Fibroblast of skin of right biceps (primary cell): ENCODE measurements at regions not wholly inside any gene's neighbourhood (a gene's known extent, or its start where the extent isn't known, plus 50 kb on each side); places are given as distances from the start of the nearest gene placed in this dataset.
"Not testable (repeated sequence)": the region's sequence is repeated elsewhere in the genome, so short reads cannot be mapped to it uniquely, and the experiment has no call there.

Source experiments
- DNase-seq: peaks from one replicate; pipeline ENCODE4 v3.0.0-alpha.2; 2013

DNA sequence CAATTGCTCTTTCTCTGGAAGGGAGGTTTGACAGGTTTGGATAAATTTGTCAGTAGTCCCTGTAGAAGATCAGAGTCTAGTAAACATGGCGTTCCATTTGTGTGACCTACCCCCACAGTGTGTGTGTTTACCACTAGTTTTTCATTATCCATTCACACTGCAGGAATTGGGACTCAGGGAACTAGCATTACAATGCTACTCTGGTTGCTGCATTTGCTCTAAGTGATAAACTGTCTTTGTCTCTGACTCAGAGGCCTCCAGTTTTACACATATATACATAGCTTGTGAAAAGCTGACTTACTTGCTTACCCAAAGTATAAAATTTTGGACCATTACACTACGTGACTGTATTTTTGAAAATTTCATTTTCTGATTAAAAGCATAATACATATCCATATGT, 1604.0 kb downstream of the REEP3 start:
- no peak for DNase-seq

GRCh38 chr10:65126288-65126687, 1605.1 kb downstream of the REEP3 start:
- DNase-seq = no peak

- DNase-seq = no peak
Observed at GRCh38 chr10:65128277-65128676, 1607.1 kb downstream of the REEP3 start.

DNA sequence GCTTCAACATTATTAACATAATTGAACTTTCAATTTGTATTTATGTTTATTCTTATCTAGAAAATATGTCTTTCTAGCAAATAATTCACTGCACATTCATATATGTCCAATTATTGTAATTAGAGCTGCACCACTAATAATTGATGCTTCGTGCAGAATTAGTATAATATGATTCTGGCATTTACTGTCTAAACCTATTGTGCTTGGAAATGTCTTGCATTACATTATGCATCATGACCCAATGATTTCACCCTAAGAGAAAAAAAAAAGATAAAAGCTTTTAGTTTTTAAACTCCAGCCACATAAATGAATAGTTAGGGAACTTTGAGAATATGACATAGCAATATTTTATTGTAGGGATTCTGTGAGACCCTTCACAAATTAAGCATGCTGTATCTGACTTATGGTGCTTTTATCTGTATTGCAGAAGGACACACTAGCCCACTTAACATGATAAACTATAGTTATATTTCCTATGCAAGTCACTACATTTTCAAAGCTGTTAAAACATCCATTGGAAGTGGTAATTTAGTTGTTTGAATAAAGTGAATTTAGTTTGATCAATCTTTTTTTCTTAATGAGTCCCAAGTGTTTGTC, 1609.1 kb downstream of the REEP3 start:
- no peak for DNase-seq

DNA sequence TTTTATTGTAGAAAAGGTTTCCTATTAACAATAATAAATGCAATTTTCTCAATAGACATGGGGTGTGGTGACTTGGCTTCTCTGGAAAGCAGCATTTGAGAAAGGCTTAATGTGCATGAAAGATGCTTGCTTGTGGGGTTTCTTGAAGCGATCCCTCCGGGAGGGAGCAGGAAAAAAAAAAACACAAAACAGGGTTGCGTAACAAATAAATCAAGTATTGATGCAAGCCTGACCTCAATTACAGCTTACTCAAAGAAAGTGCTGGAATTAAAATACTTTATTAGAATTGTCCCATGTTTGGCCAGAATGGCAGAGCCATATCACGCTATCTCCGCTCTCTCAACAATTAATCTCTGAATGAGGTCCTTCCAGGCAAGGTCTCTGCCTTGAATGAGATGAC, 1612.5 kb downstream of the REEP3 start:
- DNase-seq = no peak

DNA sequence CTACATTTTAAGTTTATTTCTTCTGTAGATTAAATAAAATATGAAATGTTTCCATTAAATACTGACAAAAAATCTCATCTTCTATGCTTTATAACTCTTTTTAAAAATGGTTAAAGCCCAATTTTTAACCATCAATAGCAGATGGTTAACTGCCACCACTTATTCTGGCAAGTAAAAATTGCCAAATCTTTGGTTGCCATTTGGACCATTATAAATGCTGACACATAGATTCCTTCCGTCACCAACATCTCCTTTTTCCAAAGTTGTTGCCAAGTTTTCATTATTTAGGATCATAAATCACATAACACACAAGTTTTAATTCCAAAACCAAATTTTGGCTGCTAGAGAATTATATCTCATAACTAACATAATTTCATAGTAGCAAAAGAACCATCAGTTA, 1614.3 kb downstream of the REEP3 start:
- DNase-seq = no peak

DNA sequence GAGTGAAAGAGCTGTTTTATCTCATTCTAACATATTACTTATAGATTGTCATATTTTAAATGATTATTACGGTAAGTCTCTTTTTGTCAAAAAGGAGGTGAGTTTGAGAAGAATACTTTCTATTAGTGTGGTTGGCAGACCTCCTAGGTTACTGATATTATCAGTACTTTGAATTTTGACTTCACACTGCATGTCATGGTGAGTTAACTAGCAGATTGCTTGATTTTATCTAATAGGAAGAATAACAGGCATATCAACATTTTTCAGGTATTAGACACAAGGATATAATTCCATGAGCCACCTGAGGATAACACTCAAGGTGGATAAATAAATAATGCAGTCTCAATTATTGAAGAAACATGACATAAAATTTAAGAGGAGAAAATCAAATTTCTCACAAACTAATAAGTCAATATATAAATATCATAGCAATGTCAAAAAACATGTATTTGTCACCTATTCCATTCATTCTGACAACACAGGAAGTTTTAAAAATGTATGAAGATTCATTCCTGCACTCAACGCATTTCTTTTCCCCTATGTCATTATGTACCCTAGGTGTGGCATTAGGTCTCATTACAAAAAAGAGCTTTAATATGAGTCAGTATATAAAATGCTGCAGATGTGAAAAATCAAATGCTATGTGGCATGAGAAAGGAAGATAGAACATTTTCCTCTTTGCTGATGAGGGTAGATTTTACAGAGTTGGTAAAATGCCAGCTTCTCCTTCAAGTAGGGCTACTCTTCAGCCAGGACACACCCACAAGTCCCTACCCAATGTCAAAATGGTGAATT, 1621.6 kb downstream of the REEP3 start:
- DNase-seq = no peak

DNA sequence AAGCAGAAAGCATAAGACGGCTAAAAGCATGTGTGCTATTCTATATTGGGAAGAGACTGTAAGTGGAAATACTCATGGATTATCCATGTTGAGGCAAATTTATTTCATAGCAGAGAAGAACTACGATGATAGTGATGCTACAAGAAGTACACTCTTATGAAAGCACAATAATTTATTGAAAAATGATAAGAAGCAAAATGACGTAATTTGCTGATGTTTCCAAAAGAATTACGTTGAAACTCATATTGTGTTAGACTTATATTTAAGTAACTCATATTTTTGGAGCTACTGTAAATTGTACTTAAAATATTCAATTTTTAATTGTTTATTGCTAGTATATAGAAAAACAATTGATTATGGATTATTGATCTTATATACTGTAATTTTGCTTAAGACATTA, 1622.5 kb downstream of the REEP3 start:
- no peak for DNase-seq

GRCh38 chr10:65149878-65150277, 1628.7 kb downstream of the REEP3 start:
- no peak for DNase-seq

DNA sequence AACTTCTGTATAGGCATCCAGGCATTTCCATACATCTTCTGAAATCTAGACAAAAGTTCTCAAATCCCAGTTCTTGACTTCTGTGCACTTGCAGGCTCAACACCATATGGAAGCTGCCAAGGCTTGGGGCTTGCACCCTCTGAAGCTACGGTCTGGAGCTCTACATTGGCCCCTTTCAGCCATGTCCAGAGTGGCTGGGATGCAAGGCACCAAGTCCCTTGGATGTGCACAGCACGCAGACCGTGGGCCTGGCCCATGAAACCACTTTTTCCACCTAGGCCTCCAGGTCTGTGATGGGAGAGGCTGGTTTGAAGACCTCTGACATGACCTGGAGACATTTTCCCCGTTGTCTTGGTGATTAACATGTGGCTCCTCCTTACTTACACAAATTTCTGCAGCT, 1645.1 kb downstream of the REEP3 start:
- no peak for DNase-seq

DNA sequence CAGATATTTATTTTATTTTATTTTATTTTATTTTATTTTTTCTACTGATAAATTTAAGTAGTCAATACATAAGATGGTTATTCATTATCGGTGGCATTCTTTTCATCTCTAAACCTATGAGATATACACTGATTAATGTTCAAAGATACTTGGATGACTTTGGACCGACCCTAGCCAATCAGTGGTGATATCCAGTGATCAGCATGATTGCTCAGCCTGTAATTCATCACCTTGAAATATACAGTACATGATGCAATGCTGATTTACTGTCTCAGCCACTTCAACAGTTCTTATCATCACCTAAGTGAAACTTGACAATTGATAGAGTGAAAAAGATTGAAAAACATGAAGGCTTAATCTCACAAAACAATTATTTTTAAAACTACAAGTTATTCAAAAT, 1651.0 kb downstream of the REEP3 start:
- no peak for DNase-seq

DNA sequence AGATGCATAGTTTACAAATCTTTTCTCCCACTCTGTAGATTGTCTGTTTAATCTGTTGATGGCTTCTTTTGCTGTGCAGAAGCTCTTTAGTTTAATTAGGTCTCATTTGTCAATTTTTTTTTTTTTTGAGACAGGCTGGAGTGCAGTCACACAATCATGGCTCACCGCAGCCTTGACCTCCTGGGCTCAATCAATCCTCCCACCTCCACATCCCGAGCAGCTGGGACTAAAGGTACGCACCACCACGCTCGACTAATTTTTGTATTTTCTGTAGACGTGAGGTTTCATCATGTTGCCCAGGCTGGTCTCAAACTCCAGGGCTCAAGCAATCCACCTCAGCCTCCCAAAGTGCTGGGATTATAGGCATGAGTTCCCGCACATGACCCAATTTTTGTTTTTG, 1655.8 kb downstream of the REEP3 start:
- no peak for DNase-seq

GRCh38 chr10:65183236-65183635, 1662.0 kb downstream of the REEP3 start:
- DNase-seq = no peak

GRCh38 chr10:65186668-65187067, 1665.5 kb downstream of the REEP3 start:
- DNase-seq = not testable (repeated sequence)

DNA sequence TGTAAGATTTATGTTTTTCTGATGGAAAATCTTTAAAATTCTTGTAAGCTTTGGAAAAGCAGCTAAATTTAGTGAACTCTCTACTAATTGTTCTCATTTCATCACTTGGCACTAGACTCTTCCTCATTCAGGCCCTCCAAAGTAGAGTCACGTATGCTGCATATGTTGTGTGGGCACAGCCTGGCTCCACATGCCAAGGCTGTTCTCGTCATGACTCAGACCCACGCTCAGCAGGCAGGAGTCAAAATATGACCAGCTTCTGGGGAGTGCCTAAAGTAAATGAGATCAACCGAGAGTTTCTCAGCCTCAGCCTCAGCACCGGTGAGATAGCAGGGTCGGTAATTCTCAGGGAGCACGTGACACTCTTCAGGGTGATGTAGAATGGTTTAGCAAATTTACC, 1672.9 kb downstream of the REEP3 start:
- peak; percentile 51 for DNase-seq

GRCh38 chr10:65194555-65194954, 1673.4 kb downstream of the REEP3 start:
- peak; percentile 8 for DNase-seq

GRCh38 chr10:65196111-65196510, 1674.9 kb downstream of the REEP3 start:
- no peak for DNase-seq

DNA sequence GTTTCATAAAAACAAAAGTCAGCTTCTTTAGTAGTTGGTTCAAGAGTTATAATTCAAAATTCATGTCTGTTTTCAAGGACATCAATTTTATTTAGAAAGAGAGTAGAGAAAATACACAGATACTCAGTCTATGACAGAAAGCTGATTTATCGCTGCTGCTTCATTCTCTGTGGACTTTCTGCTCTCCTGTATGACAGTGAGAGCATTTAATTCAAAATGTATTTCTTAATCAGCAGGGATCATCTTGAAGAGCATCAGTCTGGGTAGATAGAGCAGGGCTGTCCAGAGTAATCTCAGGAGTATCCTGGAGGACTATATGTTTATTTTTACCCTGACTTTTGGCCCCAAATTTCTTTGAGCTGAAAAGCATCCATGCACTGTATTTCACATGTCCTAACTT, 1676.7 kb downstream of the REEP3 start:
- DNase-seq = no peak

GRCh38 chr10:65201491-65201890, 1680.3 kb downstream of the REEP3 start:
- no peak for DNase-seq

GRCh38 chr10:65204999-65205398, 1683.8 kb downstream of the REEP3 start:
- no peak for DNase-seq

DNA sequence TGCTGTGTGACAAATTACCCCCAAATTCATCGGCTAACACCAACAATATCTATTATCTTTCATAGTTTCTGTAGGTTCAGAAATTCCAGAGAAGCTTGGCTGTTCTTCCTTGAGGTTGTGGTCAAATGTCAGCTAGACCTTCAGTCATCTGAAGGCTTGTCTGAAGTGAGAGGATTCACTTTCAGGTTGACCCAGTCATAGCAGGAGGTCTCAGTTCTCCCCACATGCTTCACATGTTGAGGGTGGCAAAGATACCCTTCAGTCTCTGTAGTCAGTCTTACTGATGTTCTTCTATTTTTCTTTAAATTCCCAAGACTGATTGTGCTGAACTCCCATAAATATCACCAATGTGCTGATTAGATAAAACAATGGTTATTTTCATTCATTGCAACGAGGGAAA, 1692.0 kb downstream of the REEP3 start:
- DNase-seq = no peak

- DNase-seq = no peak
Observed at GRCh38 chr10:65219444-65219843, 1698.2 kb downstream of the REEP3 start.

DNA sequence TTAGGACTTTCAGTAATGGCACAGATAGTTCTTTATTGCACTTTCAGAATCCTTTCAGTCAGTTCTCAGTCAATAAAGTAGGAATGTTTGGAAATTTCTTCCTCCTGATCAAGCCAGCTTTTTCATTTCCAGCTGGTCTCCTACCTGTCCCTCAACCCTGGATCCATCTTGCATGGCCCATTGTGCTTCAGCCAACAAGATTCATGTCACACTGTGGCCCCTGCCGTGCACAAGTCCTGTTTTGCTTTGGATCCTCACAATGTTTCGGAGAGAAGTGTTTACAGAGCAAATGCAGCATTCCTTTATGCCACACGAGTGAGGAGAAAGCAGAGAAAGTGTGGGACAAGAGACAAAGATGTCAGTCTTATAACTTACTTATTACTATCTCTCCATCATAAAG, 1694.7 kb upstream of the LRRTM3 start:
- no peak for DNase-seq

GRCh38 chr10:65234261-65234660, 1691.6 kb upstream of the LRRTM3 start:
- DNase-seq = no peak

DNA sequence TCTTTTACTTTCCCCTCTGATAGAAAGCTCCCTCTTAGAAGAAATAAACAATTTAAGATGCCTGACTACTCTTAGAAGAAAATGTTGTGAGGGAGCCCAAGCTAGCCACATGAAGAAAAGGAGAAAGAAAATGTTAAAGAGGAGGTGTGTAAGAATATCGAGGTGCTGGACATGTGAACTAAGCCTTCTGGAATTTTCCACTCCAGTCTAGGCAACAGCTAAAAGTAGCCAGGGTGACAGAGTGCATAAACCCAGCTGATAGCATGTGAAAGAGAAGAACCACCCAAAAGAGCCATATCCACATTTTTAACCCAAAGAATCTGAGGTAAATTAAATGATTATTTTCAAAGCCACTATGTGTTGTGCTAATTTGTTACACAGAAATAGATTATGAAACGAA, 1690.6 kb upstream of the LRRTM3 start:
- no peak for DNase-seq
